CD4-positive, alpha-beta T cell treated with Interleukin-21 for 1 hour (primary cell): ENCODE measurements at regions not wholly inside any gene's neighbourhood (a gene's known extent, or its start where the extent isn't known, plus 50 kb on each side); places are given as distances from the start of the nearest gene placed in this dataset.
"Not testable (repeated sequence)": the region's sequence is repeated elsewhere in the genome, so short reads cannot be mapped to it uniquely, and the experiment has no call there.

ENCODE experiments used
- DNase-seq: peaks from one replicate; pipeline ENCODE4 v3.0.0-alpha.2; 2020

DNA sequence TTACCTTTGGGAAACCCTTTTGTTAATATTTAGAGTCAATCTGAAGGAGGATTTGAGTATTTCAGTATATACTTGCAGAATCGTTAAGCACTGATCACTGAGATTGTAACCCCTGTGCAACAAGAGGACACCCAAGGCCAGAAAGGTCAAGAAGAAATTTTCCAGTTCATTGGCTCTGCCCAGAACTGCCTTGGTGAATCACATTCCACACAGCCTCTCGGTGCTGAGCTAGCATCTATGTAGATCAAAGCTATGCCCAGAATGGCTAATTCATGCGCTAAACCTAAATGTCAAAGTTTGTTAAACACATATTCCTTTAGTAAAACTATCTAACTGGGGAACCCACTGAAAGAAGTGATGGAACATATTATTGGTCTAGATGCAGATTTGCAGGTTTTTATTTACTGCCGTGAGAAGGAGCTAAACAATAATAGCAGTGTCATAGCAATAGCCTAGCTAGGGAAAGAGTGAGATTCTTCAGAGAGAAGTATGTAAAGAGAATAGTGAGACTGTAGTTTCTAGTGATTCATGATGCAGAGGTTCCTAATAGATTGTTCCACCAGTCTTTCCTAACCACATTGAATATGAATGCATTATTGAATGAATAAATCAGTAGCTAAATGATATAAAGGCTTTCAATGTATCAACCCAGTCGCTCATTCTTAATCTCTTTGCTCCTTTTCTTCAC, 423.2 kb upstream of the CRIM1 start:
- DNase-seq, result no peak

DNA sequence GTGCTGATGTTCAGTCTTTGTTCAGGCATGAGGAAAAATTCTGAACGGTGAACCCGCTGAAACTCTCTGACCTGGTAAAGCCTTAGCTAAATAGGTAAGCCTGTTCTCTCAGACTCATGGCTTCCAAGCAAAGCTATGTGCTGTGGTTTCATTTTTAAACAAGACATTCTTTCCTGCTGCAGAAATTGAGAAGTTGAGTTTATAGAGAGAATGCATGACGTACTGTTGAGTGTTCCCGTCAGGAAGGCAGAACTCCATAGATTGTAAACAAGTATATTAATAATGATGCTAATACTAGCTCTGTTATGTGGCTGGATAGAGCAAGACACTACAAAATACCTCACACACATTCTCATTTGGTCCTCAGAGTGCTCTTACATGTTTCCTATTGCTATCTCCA, 424.0 kb upstream of the CRIM1 start:
- DNase-seq, result no peak

DNA sequence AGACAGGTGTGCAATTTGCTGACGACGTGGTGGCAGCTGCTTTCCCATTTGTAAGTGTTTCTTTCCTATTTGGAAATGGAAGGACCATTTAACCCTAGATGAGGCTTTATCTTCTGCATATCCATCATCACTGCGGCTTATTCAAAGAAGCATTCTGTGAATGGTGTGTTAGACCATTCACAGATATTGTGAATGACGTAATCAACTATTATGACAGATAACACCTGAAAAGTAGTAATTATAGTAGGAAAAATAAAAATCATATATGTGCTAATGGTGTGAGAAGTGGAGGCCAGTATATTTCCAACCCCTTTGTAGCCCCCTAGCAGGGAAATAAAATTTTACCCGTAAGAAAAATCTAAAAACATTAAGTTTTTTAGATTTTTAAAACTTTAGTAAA, 424.5 kb upstream of the CRIM1 start:
- DNase-seq, result no peak

DNA sequence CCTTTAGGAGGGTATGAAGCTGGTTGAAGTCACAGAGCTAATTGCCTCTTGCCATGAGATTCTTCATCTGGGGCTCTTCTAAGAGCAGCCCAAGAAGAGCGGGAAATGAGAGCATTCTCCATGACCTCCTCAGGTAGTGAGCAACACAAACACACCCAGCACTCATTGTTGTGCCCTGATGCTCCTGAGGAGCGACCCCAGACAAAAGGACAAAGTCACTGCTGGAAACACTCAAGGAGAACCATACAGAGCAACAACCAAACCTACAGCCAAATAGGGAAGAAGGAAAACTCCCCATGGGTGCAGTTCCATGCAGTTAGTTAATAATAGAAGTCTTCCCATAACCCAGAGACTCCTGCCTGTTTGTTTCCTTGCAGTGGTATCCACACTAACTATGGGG, 426.0 kb upstream of the CRIM1 start:
- no peak for DNase-seq

DNA sequence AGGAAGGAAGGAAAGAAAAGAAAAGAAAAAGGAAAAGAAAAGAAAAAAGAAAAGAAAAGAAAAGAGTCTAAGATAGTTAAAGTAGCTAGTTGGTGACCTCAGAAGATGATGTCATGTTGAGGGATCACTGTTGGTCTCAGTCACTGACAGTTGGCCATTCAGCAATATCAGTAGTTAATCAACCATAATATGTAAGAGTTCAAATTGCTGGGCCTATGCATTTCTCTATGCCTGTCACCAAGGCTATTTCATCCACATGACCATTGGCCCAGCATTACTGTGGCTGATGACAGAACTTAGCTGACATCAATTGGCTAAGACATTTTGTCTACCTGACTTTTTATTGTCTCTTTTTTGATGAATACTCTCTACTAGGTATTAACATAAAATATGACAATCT, 435.5 kb upstream of the CRIM1 start:
- no peak for DNase-seq

DNA sequence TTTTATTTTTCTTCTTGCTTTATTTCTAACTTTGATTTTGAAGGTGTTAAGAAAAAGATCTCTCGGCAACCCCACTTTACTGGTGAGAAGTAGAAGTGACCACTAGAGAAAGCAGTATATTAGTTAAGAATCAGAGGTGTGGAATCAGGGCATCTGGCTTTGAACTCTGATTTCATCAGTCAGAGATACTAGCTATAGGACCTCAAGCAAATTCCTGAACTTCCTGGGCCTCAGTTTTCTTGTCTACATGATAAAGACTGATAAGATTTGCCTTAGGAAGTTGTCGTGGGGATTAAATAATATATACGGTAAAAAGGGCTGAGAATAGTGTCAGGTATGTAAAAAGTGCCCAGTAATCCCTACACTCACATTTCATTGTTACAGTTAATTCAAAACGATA, 440.3 kb upstream of the CRIM1 start:
- DNase-seq, result no peak

DNA sequence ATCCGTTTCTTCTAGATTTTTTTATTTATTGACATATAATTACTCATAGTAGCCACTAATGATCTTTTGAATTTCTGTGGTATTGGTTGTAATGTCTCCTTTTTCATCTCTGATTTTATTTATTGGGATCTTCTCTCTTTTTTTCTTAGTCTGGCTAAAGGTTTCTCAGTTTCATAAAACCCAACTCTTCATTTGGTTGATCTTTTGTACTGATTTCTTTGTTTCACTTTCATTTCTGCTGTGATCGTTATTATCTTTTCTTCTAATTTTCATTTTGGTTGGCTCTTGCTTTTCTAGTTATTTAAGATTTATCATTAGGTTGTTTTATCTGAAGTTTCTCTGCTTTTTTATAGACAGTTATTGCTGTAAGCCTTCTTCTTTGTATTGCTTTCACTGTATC, 463.6 kb upstream of the CRIM1 start:
- DNase-seq, result no peak

DNA sequence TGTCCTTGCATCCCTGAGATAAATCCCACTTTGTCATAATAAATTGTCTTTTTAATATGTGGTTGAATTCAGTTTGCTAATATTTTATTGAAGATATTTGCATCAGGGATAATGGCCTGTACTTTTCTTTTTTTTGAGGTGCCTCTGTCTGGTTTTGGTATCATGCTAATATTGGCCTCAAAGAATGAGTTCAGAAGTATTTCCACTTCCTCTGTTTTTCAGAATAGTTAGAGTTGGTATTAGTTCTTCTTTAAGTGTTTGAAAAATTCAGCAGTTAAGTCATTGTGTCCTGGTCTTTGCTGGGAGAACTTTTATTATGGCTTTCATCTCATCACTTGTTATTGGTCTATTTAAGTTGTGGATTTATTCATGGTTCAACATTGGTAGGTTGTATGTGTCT, 464.1 kb upstream of the CRIM1 start:
- DNase-seq, result no peak

DNA sequence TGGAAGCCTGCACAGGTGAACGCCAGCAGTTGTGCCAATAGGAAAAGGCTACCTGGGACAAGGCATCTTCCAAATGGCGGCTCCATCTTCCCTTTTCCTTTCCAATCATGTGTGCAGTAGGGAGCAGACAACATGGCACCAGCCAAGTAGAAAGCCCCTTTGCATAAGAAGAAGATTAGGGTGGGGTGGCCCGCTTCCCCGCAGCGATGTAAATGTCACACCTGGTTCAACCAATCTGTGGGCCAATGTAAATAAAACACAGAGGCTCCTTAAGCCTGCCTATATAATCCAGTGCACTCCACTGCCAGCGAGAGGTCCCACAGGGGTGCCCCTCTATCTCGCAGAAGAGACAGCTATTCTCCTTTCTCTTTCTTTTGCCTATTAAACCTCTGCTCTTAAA, 468.4 kb upstream of the CRIM1 start:
- DNase-seq, result no peak

DNA sequence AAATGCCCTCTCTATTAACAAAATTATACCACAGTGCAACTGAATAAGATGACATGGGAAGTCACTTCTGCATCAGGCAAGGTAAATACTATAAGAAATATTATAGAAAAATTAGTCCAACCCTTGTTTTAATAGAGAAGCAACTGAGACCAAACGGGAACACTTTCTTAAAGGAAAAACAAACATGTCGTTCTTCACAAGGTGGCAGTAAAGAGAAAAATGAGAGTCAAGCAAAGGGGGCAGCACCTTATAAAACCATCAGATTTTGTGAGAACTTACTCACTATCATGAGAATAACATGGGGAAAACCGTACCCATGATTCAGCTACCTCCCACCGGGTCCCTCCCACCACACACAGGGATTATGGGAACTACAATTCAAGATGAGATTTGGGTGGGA, 481.7 kb upstream of the CRIM1 start:
- no peak for DNase-seq

DNA sequence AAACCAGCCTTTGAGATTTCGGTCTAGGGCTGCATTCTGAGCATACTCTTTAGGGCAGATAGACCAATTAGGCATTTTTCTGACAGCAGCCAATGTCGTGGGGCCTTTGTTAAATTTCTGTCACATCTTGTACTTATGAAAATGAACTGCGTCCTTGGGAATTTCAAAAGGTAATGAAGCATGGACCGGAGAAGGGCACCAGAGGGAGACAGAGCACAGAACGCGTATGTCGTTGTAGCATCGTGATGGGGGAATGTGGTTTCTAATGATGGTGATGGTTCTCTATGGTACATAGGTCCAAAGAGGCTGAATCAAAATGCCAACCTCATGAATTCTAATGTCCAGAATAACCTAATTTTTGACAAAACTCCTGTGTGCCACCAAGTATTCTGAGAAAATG, 483.9 kb upstream of the CRIM1 start:
- DNase-seq, result no peak

DNA sequence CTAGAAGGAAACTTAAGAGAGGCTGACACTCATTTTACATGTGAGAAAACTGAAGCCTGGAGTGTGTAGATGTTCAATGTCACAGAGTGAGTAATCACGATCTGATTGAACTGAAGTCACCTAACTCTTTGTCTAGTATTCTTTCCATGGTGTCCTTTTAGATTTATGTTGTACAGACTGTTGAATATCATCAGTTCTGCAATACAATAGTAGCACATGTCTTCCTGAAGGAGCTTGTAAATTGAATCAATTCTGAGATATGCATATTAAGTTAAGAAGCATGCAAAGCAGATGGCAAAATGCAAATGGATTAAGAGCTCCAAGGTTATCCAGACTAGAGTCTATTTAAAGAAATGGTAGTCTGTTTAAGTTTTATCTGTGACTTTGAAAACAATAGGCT, 484.9 kb upstream of the CRIM1 start:
- no peak for DNase-seq

DNA sequence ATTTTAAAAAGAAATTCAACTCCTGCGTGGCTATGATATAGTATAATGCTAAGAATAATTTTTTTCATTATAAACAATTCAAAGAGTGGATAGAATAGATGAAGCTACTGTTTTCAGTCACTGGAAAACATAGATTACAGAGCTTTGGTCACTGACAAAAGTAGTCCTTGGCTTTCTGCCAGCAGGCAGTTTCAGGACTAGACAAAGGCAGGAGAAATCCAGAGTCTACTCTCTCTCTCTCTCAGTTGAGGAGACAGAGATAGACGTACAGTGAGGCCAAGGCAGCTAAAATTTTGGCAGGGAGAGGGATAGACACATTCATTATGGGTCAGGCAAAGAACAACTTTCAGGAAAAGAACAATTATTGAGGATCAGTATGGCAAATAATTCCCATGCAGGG, 491.4 kb upstream of the CRIM1 start:
- DNase-seq, result no peak

DNA sequence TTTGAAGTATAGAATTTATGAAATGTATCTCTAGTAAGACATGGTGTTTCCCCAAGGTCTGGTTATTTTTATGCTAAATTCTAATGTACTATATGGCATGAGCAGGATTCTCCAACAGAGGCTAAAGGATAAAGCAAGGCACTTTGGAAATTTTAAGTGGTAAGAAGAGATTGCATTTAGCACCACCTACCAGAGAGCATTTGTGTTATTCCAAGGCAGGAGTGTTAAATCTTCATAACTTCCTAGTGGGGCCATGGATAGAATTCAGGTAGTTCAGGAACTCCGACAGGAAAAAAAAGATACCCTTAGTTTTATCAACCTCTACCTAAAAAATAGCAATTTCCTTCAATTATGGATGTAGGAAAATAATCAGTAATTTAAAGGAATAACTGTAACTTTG, 497.4 kb upstream of the CRIM1 start:
- DNase-seq, result no peak

DNA sequence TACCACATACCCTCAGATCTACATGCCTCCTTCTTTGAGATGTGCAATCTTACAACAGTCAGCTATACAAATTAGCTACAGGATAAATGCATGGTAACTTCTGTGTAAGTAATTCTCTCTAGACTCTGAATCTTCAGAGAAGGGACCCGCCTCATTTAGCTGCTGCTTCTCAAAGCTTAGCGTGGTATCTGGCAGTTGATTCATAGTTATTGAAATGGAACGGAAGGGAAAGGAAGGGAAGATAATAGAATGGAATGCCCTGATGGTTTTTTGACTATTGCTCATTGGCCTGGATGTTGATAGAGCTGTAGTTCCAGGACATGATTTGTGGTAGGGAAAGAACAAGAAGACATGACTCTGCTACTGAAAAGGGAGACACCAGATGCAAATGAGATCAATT, 498.1 kb upstream of the CRIM1 start:
- no peak for DNase-seq

DNA sequence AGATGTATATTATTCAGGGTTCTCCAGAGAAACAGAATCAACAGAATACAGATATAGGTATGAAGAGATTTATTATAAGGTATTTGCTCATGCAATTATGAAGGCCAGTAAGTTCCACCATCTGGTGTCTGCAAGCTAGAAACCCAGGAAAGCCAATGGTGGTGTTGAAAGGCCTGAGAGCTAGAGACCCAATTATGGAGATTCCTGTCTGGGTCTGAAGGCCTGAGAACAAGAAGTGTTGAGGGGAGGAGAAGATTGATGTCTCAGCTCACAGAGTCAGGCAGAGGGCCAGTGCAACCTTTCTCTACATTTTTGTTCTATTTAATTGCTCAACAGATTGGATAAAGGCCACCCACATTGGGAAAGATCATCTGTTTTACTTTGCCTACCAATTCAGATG, 524.2 kb upstream of the CRIM1 start:
- DNase-seq, result no peak

DNA sequence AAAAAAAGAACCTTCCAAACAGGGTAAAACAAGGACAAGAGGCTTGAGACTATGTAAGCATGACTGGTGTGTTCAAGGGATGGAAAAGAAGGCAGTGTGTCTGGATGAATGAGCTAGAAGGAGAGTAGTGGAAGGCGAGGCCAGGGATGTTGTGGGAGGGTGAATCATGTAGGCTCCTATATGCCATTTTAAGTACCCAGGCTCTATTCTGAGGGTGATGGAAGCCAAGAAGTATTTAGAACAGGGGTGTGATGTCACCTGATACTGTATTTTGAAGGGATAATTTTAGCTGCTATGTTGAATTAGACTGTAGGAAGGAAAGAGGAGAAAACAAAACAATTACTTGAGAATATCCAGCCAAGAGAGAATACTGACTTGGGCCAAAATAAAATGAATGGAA, 524.7 kb upstream of the CRIM1 start:
- no peak for DNase-seq

DNA sequence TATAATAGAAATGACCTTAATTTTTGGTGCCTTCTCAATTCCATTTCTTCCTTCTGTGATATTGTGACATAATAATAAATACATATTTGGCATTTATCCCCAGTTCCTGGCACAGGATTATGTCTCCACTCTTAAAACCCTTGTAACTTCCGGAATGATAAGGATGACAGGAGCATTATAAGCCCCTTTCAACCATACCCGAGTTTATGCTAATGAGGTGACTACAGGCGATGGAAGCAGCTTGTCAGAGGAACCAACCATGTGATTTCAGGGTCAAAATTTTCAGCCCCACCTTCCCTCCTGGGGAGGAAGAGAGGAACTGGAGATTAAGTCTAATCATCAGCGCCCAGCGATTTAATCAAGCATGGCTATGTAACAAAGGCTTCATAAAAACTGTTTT, 528.5 kb upstream of the CRIM1 start:
- DNase-seq, result no peak

DNA sequence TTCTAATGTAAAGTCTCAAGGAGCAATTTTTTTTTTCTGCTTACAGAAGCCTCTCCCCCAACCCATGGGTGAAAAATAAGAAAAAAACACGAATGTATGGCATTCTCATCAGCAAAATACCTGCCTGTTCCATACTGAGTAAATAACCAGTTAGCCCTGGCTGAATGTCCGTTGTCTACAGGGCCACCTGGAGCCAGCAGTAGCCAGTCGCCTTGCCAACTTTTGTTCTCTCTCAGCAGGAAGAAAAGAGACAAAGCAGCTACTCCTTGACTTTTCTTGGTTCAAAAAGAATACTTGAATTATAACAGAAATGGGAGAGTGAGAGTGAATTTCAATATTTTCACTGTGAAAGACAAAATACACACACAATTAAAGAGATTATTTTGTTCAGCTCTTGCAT, 532.9 kb upstream of the CRIM1 start:
- DNase-seq, result no peak

DNA sequence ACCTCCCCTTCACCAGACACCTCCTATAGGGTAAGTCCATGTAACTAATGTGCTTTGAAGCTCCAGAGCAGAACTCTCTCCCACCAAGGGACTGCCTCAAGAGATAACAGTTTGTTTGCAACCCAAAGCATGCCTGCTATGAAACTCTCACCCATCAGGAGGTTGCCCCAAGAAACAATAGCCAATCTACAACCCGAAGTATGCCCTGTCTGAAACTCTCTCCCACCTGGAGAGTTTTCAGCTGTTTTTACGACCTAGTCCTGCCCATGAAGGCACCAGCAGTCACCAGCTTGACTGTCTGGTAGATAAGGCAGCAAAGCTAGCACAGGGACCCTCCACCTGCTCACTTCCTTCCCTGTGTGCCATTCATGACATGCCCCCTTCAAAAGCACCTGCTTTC, 533.9 kb upstream of the CRIM1 start:
- no peak for DNase-seq

DNA sequence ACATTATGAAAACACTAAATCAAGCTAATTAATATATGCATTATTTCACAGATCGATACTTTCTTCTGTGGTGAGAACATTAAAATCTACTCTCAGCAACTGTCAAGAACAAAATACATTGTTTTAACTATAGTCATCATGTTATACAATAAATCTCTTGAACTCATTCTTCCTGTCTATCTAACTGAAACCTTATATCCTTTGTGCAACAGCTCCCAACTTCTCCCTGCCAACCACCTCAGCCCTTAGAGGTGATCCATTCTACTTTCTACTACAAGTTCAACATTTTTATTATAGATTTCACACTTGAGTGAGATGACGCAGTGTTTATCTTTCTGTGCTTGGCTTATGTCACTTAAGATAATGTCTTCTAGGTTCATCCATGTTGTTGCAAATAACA, 535.2 kb upstream of the CRIM1 start:
- no peak for DNase-seq

DNA sequence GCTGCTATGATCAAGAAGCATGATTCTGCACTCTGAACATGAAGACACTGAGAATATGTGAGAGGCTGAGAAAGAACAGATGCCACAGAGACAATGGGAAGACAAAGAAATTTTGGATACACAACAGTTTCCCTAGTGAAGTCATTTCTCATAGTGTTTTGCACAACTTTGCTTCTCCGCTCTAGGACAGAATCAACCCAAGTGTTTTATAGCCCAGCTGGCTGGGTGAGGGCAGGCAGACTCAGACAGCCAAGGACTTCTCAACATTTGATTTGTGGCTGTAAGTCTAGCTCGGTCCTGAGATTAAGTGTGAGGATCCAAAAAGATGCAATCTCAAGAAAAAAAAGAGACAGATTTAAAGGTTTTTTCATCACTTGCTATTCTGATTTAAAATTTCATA, 536.5 kb upstream of the CRIM1 start:
- DNase-seq, result no peak

DNA sequence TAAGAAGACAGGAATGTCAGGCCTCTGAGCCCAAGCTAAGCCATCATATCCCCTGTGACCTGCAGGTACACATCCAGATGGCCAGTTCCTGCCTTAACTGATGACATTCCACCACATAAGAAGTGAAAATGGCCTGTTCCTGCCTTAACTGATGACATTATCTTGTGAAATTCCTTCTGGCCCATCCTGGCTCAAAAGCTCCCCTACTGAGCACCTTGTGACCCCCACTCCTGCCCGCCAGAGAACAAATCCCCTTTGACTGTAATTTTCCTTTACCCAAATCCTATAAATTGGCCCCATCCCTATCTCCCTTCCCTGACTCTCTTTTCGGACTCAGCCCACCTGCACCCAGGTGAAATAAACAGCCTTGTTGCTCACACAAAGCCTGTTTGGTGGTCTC, 537.2 kb upstream of the CRIM1 start:
- not testable (repeated sequence) for DNase-seq

DNA sequence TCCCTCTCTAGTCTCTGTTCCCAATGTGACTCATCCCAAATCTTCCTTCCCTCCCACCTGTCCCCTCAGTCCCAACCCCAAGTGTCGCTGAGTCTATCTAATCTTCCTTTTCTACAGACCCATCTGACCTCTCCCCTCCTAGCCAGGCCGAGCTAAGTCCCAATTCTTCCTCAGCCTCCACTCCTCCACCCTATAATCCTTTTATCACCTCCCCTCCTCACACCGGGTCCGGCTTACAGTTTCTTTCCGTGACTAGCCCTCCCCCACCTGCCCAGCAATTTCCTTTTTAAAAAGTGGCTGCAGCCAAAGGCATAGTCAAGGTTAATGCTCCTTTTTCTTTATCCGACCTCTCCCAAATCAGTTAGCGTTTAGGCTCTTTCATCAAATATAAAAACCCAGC, 541.0 kb upstream of the CRIM1 start:
- DNase-seq, result not testable (repeated sequence)

DNA sequence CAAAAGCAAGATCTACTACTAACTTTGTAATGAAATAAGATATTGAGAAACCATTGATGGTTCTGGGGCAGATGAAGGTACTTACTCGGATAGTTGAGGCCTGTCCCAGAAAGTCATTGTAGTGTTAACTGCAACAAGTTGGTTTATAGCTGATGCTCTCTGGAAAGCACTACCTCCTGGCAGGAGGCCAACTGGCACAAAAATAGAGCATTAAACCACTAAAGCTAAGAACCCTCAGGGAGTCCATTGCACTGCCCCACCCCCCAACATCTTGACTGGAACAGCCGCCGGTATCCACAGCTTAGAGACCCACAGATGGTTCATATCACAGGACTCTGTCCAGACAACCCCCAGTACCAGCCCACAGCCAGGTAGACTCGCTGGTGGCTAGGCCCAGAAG, 552.5 kb upstream of the CRIM1 start:
- no peak for DNase-seq
